ENCODE measurements at regions not wholly inside any gene's neighbourhood (a gene's known extent, or its start where the extent isn't known, plus 50 kb on each side); places are given as distances from the start of the nearest gene placed in this dataset.

GRCh38 chr20:22928679-22929078, 106.4 kb upstream of the SSTR4 start:
- no peak for TF ChIP-seq CTCF (IDR thresholded peaks at IDR 0.05; ENCODE audit: low read depth, low read length, missing control alignments)
- in situ Hi-C loops (cut with HindIII; ENCODE audit: low pct_ligation_motif_present, low sequenced_read_pairs), result no loop called here
- H3K27me3 ChIP-seq (replicated peaks), result no peaks in the 10 kb centered on the region

GRCh38 chr20:22929661-22930060, 105.5 kb upstream of the SSTR4 start:
- Histone ChIP-seq H3K36me3 (replicated peaks) (no peaks in the 10 kb centered on the region), H3K27ac (no peak overlapping the region), H3K4me3 (ENCODE audit: low read depth, low read length) (no peak overlapping the region), H3K27me3 (replicated peaks) (no peaks in the 10 kb centered on the region)
- no peak for DNase-seq
- no peak for TF ChIP-seq CTCF (IDR thresholded peaks at IDR 0.05; ENCODE audit: low read depth, low read length, missing control alignments)
- in situ Hi-C loops (cut with HindIII; ENCODE audit: low pct_ligation_motif_present, low sequenced_read_pairs), result no loop called here

More at GRCh38 chr20:22928679-22929078, 106.4 kb upstream of the SSTR4 start:
- DNase-seq, result no peak
- H3K27ac ChIP-seq, result no peak overlapping the region
- H3K4me3 ChIP-seq (ENCODE audit: low read depth, low read length), result no peak overlapping the region
- H3K36me3 ChIP-seq (replicated peaks), result no peaks in the 10 kb centered on the region

GRCh38 chr20:22931653-22932608, 103.2 kb upstream of the SSTR4 start:
- Histone ChIP-seq H3K27ac (no peak overlapping the region), H3K27me3 (replicated peaks) (no peaks in the 10 kb centered on the region), H3K4me3 (ENCODE audit: low read depth, low read length) (no peak overlapping the region), H3K36me3 (replicated peaks) (no peaks in the 10 kb centered on the region)
- no peak for TF ChIP-seq CTCF (IDR thresholded peaks at IDR 0.05; ENCODE audit: low read depth, low read length, missing control alignments)
- in situ Hi-C loops (cut with HindIII; ENCODE audit: low pct_ligation_motif_present, low sequenced_read_pairs), result no loop called here
- DNase-seq, result no peak

GRCh38 chr20:22939181-22939580, 95.9 kb upstream of the SSTR4 start:
- H3K36me3 ChIP-seq (replicated peaks), result no peaks in the 10 kb centered on the region
- no peak overlapping the region for H3K27ac ChIP-seq
- DNase-seq, result no peak
- H3K27me3 ChIP-seq (replicated peaks), result no peaks in the 10 kb centered on the region
- TF ChIP-seq CTCF (IDR thresholded peaks at IDR 0.05; ENCODE audit: low read depth, low read length, missing control alignments), result no peak
- no peak overlapping the region for H3K4me3 ChIP-seq (ENCODE audit: low read depth, low read length)
- in situ Hi-C loops (cut with HindIII; ENCODE audit: low pct_ligation_motif_present, low sequenced_read_pairs), result no loop called here

GRCh38 chr20:22940350-22940749, 94.8 kb upstream of the SSTR4 start:
- no peak overlapping the region for H3K4me3 ChIP-seq (ENCODE audit: low read depth, low read length)
- no peak for TF ChIP-seq CTCF (IDR thresholded peaks at IDR 0.05; ENCODE audit: low read depth, low read length, missing control alignments)
- no peak for DNase-seq
- in situ Hi-C loops (cut with HindIII; ENCODE audit: low pct_ligation_motif_present, low sequenced_read_pairs), result no loop called here
- no peaks in the 10 kb centered on the region for H3K27me3 ChIP-seq (replicated peaks)
- no peak overlapping the region for H3K27ac ChIP-seq
- H3K36me3 ChIP-seq (replicated peaks), result no peaks in the 10 kb centered on the region
